H9 (cell line): ENCODE measurements at regions not wholly inside any gene's neighbourhood (a gene's known extent, or its start where the extent isn't known, plus 50 kb on each side); places are given as distances from the start of the nearest gene placed in this dataset.

Experiments used
- DNase-seq: peaks from one replicate; pipeline ENCODE4 v3.0.0-alpha.2; 2017
- H2AFZ ChIP-seq: one replicate; pipeline ENCODE4 v1.6.1; 2013; ENCODE audit warnings: mild to moderate bottlenecking, low read length, control low read depth, moderate library complexity
- H2AK5ac ChIP-seq: 2 replicates; pipeline ENCODE4 v1.6.1; 2013; ENCODE audit warnings: low read length, control low read depth, mixed read lengths; ENCODE audit not compliant: insufficient read length
- H2BK120ac ChIP-seq: one replicate; pipeline ENCODE4 v1.6.1; 2013; ENCODE audit warnings: low read depth, mild to moderate bottlenecking, low read length, control low read depth, inconsistent platforms; ENCODE audit not compliant: poor library complexity, severe bottlenecking
- H2BK12ac ChIP-seq: 2 replicates; pipeline ENCODE4 v1.6.1; 2013; ENCODE audit warnings: low read length, control low read depth, mixed read lengths, low read depth; ENCODE audit not compliant: insufficient read length
- H2BK15ac ChIP-seq: 2 replicates; pipeline ENCODE4 v1.6.1; 2013; ENCODE audit warnings: low read depth, low read length, control low read depth
- H2BK20ac ChIP-seq: one replicate; pipeline ENCODE4 v1.6.1; 2013; ENCODE audit warnings: low read depth, mild to moderate bottlenecking, low read length, control low read depth, inconsistent platforms; ENCODE audit not compliant: poor library complexity, severe bottlenecking
- H2BK5ac ChIP-seq: 2 replicates; pipeline ENCODE4 v1.6.1; 2013; ENCODE audit warnings: low read length, control low read depth, mixed read lengths; ENCODE audit not compliant: insufficient read length
- H3K14ac ChIP-seq: 2 replicates; pipeline ENCODE4 v1.6.1; 2013; ENCODE audit warnings: low read length, control low read depth; ENCODE audit not compliant: insufficient read depth
- H3K18ac ChIP-seq: 2 replicates; pipeline ENCODE4 v1.6.1; 2013; ENCODE audit warnings: low read depth, mild to moderate bottlenecking, mixed read lengths, low read length, control low read depth; ENCODE audit not compliant: insufficient read length
- H3K23ac ChIP-seq: 2 replicates; pipeline ENCODE4 v1.6.1; 2013; ENCODE audit warnings: low read length, control low read depth, mixed read lengths, low read depth; ENCODE audit not compliant: insufficient read length
- H3K23me2 ChIP-seq: 2 replicates; pipeline ENCODE4 v1.6.1; 2013; ENCODE audit warnings: low read depth, mild to moderate bottlenecking, mixed read lengths, low read length, control low read depth; ENCODE audit not compliant: insufficient read length, poor library complexity, severe bottlenecking
- H3K27ac ChIP-seq: 2 replicates; pipeline ENCODE4 v1.5.1; 2013; ENCODE audit warnings: low read length, control low read depth, mixed read lengths, low read depth; ENCODE audit not compliant: insufficient read length
- H3K27me3 ChIP-seq: 2 replicates; pipeline ENCODE4 v1.6.1; 2013; ENCODE audit warnings: low read length, control low read depth, inconsistent platforms; ENCODE audit not compliant: insufficient read depth
- H3K4ac ChIP-seq: 2 replicates; pipeline ENCODE4 v1.6.1; 2013; ENCODE audit warnings: low read depth, mild to moderate bottlenecking, control low read depth, inconsistent platforms, low read length, moderate library complexity
- H3K4me1 ChIP-seq: 2 replicates; pipeline ENCODE4 v1.6.1; 2013; ENCODE audit warnings: low read length, control low read depth, inconsistent platforms; ENCODE audit not compliant: insufficient read depth
- H3K4me2 ChIP-seq: 2 replicates; pipeline ENCODE4 v1.6.1; 2013; ENCODE audit warnings: low read length, control low read depth, mixed read lengths; ENCODE audit not compliant: insufficient read length, insufficient read depth
- H3K56ac ChIP-seq: 2 replicates; pipeline ENCODE4 v1.6.1; 2013; ENCODE audit warnings: low read depth, mild to moderate bottlenecking, mixed read lengths, low read length, control low read depth; ENCODE audit not compliant: insufficient read length
- H3K79me1 ChIP-seq: 2 replicates; pipeline ENCODE4 v1.6.1; 2013; ENCODE audit warnings: low read depth, mild to moderate bottlenecking, moderate library complexity, low read length, control low read depth, inconsistent platforms; ENCODE audit not compliant: insufficient read depth, poor library complexity, severe bottlenecking
- H3K79me2 ChIP-seq: 2 replicates; pipeline ENCODE4 v1.6.1; 2013; ENCODE audit warnings: low read length, control low read depth, inconsistent platforms; ENCODE audit not compliant: insufficient read depth
- H3K9ac ChIP-seq: 2 replicates; pipeline ENCODE4 v1.6.1; 2013; ENCODE audit warnings: low read length, control low read depth, mixed read lengths; ENCODE audit not compliant: insufficient read length; ENCODE audit errors: extremely low read depth
- H3K9me3 ChIP-seq: one replicate; pipeline ENCODE4 v1.6.1; 2013; ENCODE audit warnings: low read depth, low read length, inconsistent platforms; ENCODE audit not compliant: control insufficient read depth
- H3T11ph ChIP-seq: one replicate; pipeline ENCODE4 v1.6.1; 2013; ENCODE audit warnings: mild to moderate bottlenecking, low read length, control low read depth, inconsistent platforms
- H4K20me1 ChIP-seq: one replicate; pipeline ENCODE4 v1.6.1; 2013; ENCODE audit not compliant: control insufficient read depth, insufficient read length, insufficient read depth
- H4K5ac ChIP-seq: 2 replicates; pipeline ENCODE4 v1.6.1; 2013; ENCODE audit warnings: low read depth, mild to moderate bottlenecking, mixed read lengths, low read length, control low read depth; ENCODE audit not compliant: insufficient read length
- H4K8ac ChIP-seq: replicated peaks from 2 replicates; pipeline ENCODE4 v1.6.1; 2013; ENCODE audit warnings: low read length, control low read depth, mixed read lengths, low read depth; ENCODE audit not compliant: insufficient read length
- H4K91ac ChIP-seq: 2 replicates; pipeline ENCODE4 v1.6.1; 2013; ENCODE audit warnings: low read depth, mild to moderate bottlenecking, moderate library complexity, mixed read lengths, low read length, control low read depth; ENCODE audit not compliant: insufficient read length
- H3K27ac Mint-ChIP-seq, 3 experiments: 2 replicates in 2 of 3; 3 replicates in 1 of 3; pipeline ENCODE4 v1.8.0; 2020 to 2021; ENCODE audit warnings: mixed read lengths in 3 of 3, mild to moderate bottlenecking in 1 of 3, moderate library complexity in 1 of 3
- H3K27me3 Mint-ChIP-seq: 2 replicates; pipeline ENCODE4 v1.8.0; 2021; ENCODE audit warnings: low read depth, mild to moderate bottlenecking, moderate library complexity, mixed read lengths
- H3K36me3 Mint-ChIP-seq, 3 experiments: 2 replicates in 2 of 3; 3 replicates in 1 of 3; pipeline ENCODE4 v1.8.0; 2020 to 2021; ENCODE audit warnings: low read depth in 3 of 3, mixed read lengths in 3 of 3; ENCODE audit not compliant: insufficient read depth in 1 of 3
- H3K4me1 Mint-ChIP-seq, 2 experiments: 2 replicates each; pipeline ENCODE4 v1.8.0; 2020; ENCODE audit warnings: mixed read lengths in 2 of 2
- H3K4me3 Mint-ChIP-seq, 2 experiments: 2 replicates in 1 of 2; 3 replicates in 1 of 2; pipeline ENCODE4 v1.8.0; 2020 to 2021; ENCODE audit warnings: mild to moderate bottlenecking in 2 of 2, mixed read lengths in 2 of 2, moderate library complexity in 1 of 2
- H3K9me3 Mint-ChIP-seq, 2 experiments: 2 replicates in 1 of 2; 3 replicates in 1 of 2; pipeline ENCODE4 v1.8.0; 2020; ENCODE audit warnings: mild to moderate bottlenecking in 2 of 2, mixed read lengths in 2 of 2, moderate library complexity in 1 of 2
- WGBS: extraction: QIAGEN DNeasy Blood & Tissue Kit; methylation state at CpG from one replicate; pipeline ENCODE4 v1.1.7; 2013; ENCODE audit warnings: missing lambda C conversion rate, low lambda C conversion rate, mixed read lengths; ENCODE audit not compliant: insufficient read length; ENCODE audit errors: extremely low coverage; 5-methylcytosine and 5-hydroxymethylcytosine counted together
- TF ChIP-seq, protein P1 (sequence below): fragments of 200-600 bp; sonication (generic); conservative IDR thresholded peaks from 3 replicates; pipeline ENCODE4 v1.8.0; 2021; ENCODE audit warnings: antibody characterized with exemption, mild to moderate bottlenecking

DNA sequence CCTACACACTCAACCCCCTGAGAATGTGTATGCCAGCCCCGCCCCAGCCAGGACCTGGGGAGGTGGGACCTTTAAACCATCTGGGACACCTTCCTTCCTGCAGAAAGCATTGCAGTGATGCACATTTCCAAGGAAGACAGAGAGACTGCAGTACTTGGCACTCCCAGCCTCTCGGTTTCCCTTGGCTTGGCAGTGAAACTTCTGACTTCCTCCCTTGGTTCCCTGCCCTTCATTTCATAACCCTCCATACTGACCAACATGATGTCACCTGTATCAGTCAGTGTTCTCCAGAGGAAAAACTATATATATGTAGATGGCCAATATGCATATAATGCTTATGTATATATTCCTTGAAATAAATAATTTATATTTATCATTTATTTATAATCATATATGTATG is 103.2 kb downstream of the SST start:
- Mint-ChIP-seq H3K36me3 (peaks cover 0 to 6% (median 0%) of the 10 kb centered on the region in 3 experiments; a peak in 3 of 7 replicates), H3K4me1 (peaks cover 32 to 45% of the 10 kb centered on the region in 2 experiments), H3K9me3 (no peaks in the 10 kb centered on the region; a peak in 1 of 5 replicates), H3K4me3 (no peak overlapping the region), H3K27me3 (peaks cover 3% of the 10 kb centered on the region; the same call in 1 of the 2 replicates), H3K27ac (no peak overlapping the region)
- no peaks in the 10 kb centered on the region for H3K27me3 ChIP-seq
- TF ChIP-seq, protein P1, sequence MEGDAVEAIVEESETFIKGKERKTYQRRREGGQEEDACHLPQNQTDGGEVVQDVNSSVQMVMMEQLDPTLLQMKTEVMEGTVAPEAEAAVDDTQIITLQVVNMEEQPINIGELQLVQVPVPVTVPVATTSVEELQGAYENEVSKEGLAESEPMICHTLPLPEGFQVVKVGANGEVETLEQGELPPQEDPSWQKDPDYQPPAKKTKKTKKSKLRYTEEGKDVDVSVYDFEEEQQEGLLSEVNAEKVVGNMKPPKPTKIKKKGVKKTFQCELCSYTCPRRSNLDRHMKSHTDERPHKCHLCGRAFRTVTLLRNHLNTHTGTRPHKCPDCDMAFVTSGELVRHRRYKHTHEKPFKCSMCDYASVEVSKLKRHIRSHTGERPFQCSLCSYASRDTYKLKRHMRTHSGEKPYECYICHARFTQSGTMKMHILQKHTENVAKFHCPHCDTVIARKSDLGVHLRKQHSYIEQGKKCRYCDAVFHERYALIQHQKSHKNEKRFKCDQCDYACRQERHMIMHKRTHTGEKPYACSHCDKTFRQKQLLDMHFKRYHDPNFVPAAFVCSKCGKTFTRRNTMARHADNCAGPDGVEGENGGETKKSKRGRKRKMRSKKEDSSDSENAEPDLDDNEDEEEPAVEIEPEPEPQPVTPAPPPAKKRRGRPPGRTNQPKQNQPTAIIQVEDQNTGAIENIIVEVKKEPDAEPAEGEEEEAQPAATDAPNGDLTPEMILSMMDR = no peak
- no peak overlapping the region for H3K4ac ChIP-seq
- no peak overlapping the region for H2AK5ac ChIP-seq
- H3K4me1 ChIP-seq = peaks cover 11% of the 10 kb centered on the region; the same call in 1 of the 2 replicates
- no peaks in the 10 kb centered on the region for H3K9me3 ChIP-seq
- H3K56ac ChIP-seq = no peak overlapping the region
- H3K9ac ChIP-seq = no peak overlapping the region
- no peak overlapping the region for H3K23ac ChIP-seq
- no peak overlapping the region for H2AFZ ChIP-seq
- no peak overlapping the region for H3K18ac ChIP-seq
- H4K91ac ChIP-seq = no peak overlapping the region
- H4K20me1 ChIP-seq = no peaks in the 10 kb centered on the region
- H2BK120ac ChIP-seq = no peak overlapping the region
- no peak overlapping the region for H3T11ph ChIP-seq
- no peak overlapping the region for H4K8ac ChIP-seq
- H3K23me2 ChIP-seq = no peaks in the 10 kb centered on the region
- no peak overlapping the region for H2BK12ac ChIP-seq
- H3K14ac ChIP-seq = peak overlapping the region; percentile 73; the same call in 1 of the 2 replicates
- no peak overlapping the region for H4K5ac ChIP-seq
- H2BK20ac ChIP-seq = no peak overlapping the region
- H2BK15ac ChIP-seq = no peak overlapping the region
- WGBS = no CpG with 5 or more reads among the region's 2 CpGs
- H3K79me1 ChIP-seq = no peaks in the 10 kb centered on the region
- no peak overlapping the region for H2BK5ac ChIP-seq
- no peak overlapping the region for H3K27ac ChIP-seq
- no peak overlapping the region for H3K4me2 ChIP-seq
- no peaks in the 10 kb centered on the region for H3K79me2 ChIP-seq
- DNase-seq = no peak
